Rectal smooth muscle tissue (tissue), 1 donor: ENCODE measurements at regions not wholly inside any gene's neighbourhood (a gene's known extent, or its start where the extent isn't known, plus 50 kb on each side); places are given as distances from the start of the nearest gene placed in this dataset.
"Not testable (repeated sequence)": the region's sequence is repeated elsewhere in the genome, so short reads cannot be mapped to it uniquely, and the experiment has no call there.

Experiments
- H3K27ac ChIP-seq: one replicate; pipeline ENCODE4 v1.7.0; 2013; ENCODE audit warnings: low read depth, low read length, inconsistent platforms
- H3K27me3 ChIP-seq: one replicate; pipeline ENCODE4 v1.7.0; 2013; ENCODE audit warnings: low read length; ENCODE audit not compliant: control insufficient read depth, insufficient read depth
- H3K36me3 ChIP-seq: one replicate; pipeline ENCODE4 v1.7.0; 2013; ENCODE audit warnings: low read length; ENCODE audit not compliant: control insufficient read depth, insufficient read depth
- H3K4me1 ChIP-seq: one replicate; pipeline ENCODE4 v1.7.0; 2013; ENCODE audit warnings: low read length; ENCODE audit not compliant: control insufficient read depth, insufficient read depth
- H3K4me3 ChIP-seq: one replicate; pipeline ENCODE4 v1.7.0; 2013; ENCODE audit warnings: low read length
- H3K9ac ChIP-seq: one replicate; pipeline ENCODE4 v1.7.0; 2013; ENCODE audit warnings: low read length

DNA sequence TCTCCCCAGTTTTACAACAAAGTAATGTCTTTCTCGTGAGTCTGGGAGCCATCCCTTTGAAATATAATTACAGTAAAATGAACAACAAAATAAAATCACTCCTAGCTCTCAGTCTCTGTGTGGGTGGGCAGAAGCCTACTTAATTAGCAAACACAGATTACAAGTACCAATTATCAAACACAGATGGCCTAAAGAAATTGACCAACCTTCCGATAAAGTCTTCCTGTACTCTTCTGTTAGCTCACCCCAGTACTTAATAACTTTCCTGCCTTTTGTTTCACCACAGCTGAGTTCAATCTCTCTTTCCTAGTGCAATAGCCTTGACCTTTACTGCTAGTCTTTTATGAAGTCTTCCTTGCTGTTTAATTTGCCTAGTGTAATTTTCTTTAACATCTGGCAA is 719.2 kb upstream of the MBL2 start:
- no peak overlapping the region for H3K4me3 ChIP-seq
- no peak overlapping the region for H3K9ac ChIP-seq
- no peak overlapping the region for H3K27ac ChIP-seq
- H3K36me3 ChIP-seq = no peaks in the 10 kb centered on the region
- H3K4me1 ChIP-seq = no peaks in the 10 kb centered on the region
- H3K27me3 ChIP-seq = no peaks in the 10 kb centered on the region

DNA sequence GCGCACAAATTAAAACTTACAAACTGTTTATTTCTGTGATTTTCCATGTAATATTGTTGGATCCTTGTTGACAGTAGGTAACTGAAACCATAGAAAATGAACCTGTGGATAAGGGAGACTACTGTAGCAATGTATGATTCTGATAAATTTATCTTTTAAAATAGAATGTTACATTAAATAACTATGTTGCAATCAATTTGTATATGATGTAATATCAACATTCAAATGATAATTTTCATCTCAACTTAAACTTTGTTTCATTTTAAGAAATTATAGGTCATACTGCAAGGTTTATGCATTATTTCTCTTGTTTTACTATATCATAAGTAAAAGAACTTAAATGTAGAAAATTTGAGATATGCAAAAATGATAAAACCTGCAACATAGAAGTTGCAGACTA is 718.0 kb upstream of the MBL2 start:
- Histone ChIP-seq H3K4me3 (no peak overlapping the region), H3K27ac (no peak overlapping the region), H3K36me3 (no peaks in the 10 kb centered on the region), H3K27me3 (no peaks in the 10 kb centered on the region), H3K4me1 (no peaks in the 10 kb centered on the region), H3K9ac (no peak overlapping the region)

DNA sequence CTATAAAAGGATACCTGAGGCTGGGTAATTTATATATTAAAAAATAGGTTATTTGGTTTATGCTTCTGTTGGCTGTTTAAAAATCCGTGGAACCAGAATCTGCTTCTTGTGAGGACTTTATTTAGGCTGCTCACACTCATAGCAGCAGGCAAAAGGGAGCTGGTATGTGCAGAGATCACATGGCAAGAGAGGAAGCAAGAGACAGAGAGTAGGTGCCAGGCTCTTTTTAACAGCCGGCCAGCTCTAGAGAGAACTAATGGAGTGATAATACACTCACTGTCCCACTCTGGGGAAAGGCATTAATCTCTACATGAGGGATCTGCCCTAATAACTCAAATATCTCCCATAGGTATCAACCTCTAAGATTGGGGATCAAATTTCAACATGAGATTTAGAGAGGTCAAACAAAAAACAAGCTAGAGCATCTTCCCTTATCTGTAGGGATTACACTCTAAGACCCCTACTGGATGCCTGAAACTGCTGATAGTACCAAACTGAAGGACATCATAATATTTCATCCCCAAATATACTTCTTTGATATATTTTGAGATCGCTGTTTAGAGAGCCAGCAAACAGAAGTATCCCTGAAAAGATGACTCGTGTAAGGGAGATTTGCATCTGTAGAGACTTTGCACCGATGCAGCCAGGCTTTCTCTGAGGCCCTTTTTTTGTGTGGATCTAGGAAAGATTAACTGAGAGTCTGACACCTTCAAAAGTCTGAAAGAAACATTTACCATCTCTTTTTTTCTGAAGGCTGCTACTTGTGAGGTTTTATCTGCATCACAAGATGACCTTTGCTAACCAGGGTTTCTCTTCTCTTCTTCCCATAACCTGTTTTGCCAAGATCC is 717.0 kb upstream of the MBL2 start:
- Histone ChIP-seq H3K36me3 (no peaks in the 10 kb centered on the region), H3K9ac (no peak overlapping the region), H3K4me1 (no peaks in the 10 kb centered on the region), H3K27ac (no peak overlapping the region), H3K27me3 (no peaks in the 10 kb centered on the region), H3K4me3 (no peak overlapping the region)

DNA sequence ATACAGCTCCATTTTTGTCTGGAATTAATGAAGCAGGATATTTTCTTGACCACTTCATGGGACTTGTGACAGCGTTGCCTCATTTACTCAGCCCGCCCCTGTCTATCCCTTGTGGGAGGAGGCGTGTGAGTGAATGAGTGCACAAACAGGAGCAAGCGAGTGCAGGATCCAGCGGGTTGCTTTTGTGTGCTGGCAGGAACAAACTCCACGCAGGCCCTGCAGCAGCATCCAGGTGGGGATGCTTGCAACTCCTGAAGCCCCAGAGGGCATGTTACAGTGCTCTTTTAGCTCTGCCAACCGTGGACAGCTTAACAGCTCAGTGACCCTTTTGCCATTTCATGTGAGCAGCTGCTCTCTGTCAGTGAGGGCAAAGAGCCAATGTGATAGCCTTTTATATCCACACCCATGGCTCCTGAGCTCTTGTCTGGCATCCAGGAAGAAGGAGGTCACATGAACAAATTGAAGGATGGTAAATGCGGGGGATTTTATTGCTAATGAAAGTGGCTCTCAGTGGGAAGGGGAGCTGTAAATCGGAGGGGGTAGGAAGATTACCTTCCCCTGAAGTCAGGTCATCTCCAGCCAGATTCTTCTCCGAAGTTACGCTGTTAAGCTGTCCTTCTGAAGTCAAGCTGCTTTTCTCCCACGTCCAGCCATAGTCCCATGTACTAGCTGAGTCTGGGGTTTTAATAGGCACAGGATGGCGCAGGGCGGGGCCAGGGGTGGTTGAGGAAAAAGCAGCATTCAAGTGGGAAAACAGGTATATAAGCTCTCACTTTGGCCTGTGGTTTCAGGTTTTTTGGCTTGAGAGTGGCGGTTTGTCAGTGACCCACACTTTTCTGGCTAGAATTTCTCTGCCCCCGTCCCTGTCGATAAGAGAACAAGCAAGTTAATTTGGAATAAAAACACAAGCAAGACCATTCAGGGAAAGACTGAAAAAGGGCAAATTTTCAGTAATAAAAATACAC is 714.7 kb upstream of the MBL2 start:
- Histone ChIP-seq H3K36me3 (no peaks in the 10 kb centered on the region), H3K27me3 (no peaks in the 10 kb centered on the region)

DNA sequence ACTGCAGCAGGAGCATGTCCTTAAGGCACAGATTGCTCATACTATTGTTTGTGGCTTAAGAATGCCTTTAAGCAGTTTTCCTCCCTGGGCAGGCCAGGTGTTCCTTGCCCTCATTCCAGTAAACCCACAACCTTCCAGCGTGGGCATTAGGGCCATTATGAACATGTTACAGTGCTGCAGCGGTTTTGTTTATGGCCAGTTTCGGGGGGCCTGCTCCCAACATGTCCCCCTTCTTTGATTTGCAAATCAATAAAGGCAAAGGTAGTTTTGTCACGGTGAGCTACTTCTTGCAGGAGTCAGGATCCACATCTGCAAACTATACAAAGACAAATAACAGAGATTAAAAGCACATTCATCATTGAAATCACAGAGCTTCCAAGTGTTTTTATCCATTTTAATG is 712.8 kb upstream of the MBL2 start:
- not testable (repeated sequence) for H3K4me3 ChIP-seq, H3K4me1 ChIP-seq, H3K27me3 ChIP-seq, H3K36me3 ChIP-seq, H3K9ac ChIP-seq, H3K27ac ChIP-seq

More for the DNA sequence above, 714.7 kb upstream of the MBL2 start:
- Histone ChIP-seq H3K9ac (no peak overlapping the region), H3K4me1 (no peaks in the 10 kb centered on the region), H3K4me3 (no peak overlapping the region), H3K27ac (no peak overlapping the region)

DNA sequence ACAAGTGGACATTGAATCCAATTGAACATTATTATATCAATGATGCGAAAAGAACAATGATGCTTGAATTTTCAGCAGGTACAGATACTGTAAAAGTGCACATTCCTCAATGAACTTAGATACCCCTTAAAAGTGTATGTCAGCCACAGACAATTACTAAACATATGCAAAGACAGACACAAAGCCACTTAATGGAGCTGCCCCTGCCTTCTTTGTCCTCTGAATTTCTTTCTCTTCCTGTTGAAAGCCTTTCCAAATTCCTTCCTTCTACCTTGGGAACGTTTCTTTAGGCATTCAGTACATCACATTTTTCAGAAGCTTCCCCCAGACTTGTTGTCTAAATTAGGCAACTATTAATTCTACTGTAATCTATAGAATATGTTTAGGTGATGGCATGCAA is 706.8 kb upstream of the MBL2 start:
- H3K27me3 ChIP-seq = no peaks in the 10 kb centered on the region
- no peak overlapping the region for H3K9ac ChIP-seq
- H3K27ac ChIP-seq = no peak overlapping the region
- no peaks in the 10 kb centered on the region for H3K4me1 ChIP-seq
- no peaks in the 10 kb centered on the region for H3K36me3 ChIP-seq
- H3K4me3 ChIP-seq = no peak overlapping the region

DNA sequence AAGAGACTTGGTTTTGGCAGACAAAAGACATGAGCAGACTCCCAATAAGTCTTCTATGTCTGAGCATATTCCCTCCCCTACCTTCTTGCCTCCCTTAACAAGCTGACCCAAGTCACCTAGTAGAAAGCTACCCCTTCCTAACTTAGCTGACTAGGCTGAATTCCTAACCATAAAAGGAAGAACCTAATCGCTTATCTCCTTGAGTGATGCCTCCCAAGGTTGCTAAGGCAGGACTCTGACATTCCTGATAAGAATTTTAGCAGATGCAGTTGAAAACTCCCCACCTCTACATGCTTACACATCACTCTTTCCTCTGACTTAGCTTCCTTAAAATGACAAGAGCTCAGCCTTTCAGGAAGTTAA is 704.7 kb upstream of the MBL2 start:
- H3K9ac ChIP-seq = no peak overlapping the region
- no peaks in the 10 kb centered on the region for H3K36me3 ChIP-seq
- no peak overlapping the region for H3K4me3 ChIP-seq
- no peak overlapping the region for H3K27ac ChIP-seq
- H3K4me1 ChIP-seq = no peaks in the 10 kb centered on the region
- H3K27me3 ChIP-seq = no peaks in the 10 kb centered on the region

DNA sequence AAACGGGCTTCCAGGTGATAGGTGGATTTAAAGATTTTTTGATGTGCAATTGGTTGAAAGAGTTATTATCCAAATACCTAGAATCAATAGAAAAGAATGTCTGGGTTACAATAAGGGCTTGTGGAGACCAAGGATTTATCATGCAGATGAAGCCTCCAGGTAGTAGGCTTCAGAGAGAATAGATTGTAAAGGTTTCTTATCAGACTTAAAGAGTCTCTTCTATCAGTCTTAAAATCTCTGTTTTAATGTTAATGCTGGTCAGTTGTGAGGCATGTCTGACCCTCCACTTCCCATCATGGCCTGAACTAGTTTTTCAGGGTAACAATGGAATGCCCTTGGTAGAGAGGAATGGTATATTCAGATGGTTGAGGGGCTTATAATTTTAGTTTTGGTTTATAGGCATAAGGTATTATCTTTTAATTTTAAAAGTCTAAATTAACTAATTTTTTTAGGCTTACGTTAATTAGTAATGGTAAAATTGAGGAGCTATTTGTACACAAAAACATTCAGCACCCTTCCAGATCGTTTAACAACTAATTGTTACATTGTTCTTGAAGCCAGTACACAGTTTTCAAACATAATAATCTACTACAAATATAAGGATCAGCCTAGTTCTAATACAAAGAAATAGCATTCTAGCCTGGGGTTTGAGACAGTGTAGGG is 704.2 kb upstream of the MBL2 start:
- H3K4me3 ChIP-seq = no peak overlapping the region
- no peak overlapping the region for H3K27ac ChIP-seq
- no peaks in the 10 kb centered on the region for H3K27me3 ChIP-seq
- H3K4me1 ChIP-seq = no peaks in the 10 kb centered on the region
- no peaks in the 10 kb centered on the region for H3K36me3 ChIP-seq
- H3K9ac ChIP-seq = no peak overlapping the region

DNA sequence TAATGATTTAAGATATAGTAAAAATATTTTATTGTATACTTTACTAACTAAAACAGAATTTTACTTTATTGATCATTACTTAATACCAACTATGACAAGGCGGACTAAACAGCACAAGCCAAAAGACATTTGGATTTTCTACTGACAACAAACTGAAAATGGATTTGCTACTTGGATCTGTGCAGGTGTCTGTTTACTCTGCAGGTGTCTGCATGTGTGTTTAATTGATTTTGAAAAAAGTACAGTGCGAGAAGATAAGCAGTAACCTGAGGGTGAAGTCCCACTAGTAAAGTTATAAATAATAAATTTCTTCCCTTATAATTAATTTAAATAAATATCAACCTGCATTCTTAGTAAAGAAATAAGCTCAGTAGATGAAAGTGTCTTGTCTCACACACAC is 696.8 kb upstream of the MBL2 start:
- no peaks in the 10 kb centered on the region for H3K36me3 ChIP-seq
- no peaks in the 10 kb centered on the region for H3K4me1 ChIP-seq
- no peak overlapping the region for H3K4me3 ChIP-seq
- no peak overlapping the region for H3K9ac ChIP-seq
- H3K27me3 ChIP-seq = no peaks in the 10 kb centered on the region
- no peak overlapping the region for H3K27ac ChIP-seq

DNA sequence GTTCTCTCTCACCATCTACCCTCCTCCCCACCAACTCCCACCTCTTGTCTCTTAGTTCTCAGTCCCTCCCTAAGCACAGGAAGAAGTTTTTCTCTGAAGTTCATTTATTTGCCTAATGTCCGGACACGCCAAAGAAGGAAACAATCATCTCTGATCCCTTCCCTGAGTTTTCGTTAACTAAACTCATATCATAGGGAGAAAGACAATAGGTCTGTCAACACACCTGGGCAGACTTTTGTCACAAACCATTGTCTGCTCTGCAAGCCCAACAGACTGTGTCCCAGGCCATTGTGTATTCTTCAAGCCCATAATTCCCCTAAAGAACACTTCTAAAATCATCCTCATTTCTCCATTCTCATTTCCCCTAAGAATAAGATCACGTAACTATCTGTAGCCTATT is 691.0 kb upstream of the MBL2 start:
- Histone ChIP-seq H3K9ac (no peak overlapping the region), H3K27ac (no peak overlapping the region), H3K27me3 (no peaks in the 10 kb centered on the region), H3K4me3 (no peak overlapping the region), H3K4me1 (no peaks in the 10 kb centered on the region), H3K36me3 (no peaks in the 10 kb centered on the region)

DNA sequence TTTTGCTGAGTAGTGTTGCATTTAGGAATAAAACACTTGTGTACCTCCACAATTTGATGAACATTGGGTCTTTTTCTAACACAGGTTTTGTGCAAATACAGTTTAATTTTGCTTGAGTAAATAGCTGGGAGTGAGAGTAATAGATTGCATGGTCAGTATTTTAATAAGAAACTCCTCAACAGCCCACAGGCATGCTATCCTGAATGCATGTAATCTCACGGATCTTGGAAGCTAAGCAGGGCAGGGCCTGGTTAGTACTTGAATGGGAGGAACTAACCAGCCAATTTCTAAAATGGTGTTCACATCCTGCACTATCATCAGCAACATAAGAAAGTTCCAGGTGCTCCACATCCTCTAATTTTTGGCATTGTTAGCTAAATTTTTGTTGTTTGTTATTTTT is 685.4 kb upstream of the MBL2 start:
- Histone ChIP-seq H3K4me3 (no peak overlapping the region), H3K27me3 (no peaks in the 10 kb centered on the region), H3K4me1 (no peaks in the 10 kb centered on the region), H3K27ac (no peak overlapping the region), H3K36me3 (no peaks in the 10 kb centered on the region), H3K9ac (no peak overlapping the region)

DNA sequence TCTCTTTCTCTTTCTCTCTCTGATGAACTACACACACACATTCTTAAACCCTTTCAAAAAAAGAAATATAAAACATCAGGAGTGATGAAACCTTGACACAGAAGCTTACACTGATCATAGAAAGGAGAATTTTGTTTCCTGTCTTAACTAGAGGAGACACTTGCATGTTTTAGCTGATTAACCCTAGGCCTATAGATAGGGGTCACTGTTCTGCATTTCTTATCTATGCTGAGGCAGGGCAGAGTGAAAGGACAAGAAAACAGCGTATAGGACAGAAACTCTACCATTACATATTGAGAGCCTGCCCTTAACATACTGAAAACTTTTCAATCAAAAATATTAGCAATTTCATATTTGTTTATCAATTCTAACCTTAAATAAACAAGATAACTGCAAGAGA is 680.6 kb upstream of the MBL2 start:
- Histone ChIP-seq H3K36me3 (no peaks in the 10 kb centered on the region), H3K27me3 (no peaks in the 10 kb centered on the region), H3K27ac (no peak overlapping the region), H3K4me3 (no peak overlapping the region), H3K9ac (no peak overlapping the region), H3K4me1 (no peaks in the 10 kb centered on the region)
